Left cardiac atrium (tissue), 4 donors: ENCODE measurements at regions not wholly inside any gene's neighbourhood (a gene's known extent, or its start where the extent isn't known, plus 50 kb on each side); places are given as distances from the start of the nearest gene placed in this dataset.
A peak's percentile ranks its signal among the peaks of the same experiment; 100 is the strongest.

Source experiments
- ATAC-seq, 2 donors: fragments of 200-7000 bp; cut with Tn5 transposase; one replicate each; pipeline ENCODE4 v1.9.1; 2020; ENCODE audit warnings: mild to moderate bottlenecking in 2 of 2, moderate library complexity in 2 of 2
- DNase-seq: peaks from one replicate; pipeline ENCODE4 v3.0.0-alpha.2; 2020
- intact Hi-C, 2 donors: fragments of 100-400 bp; cut with DNase I; formaldehyde crosslinking; loops; one replicate each; pipeline versions ENCODE4 v1.14.1 to v1.15.1; 2022 to 2023
- donor health status: DM: no; HTN: yes; CAD: no.
- donor health status: DM: no; HTN: yes; CAD: no; lungs with severe emphysema.
- donor health status: DM: yes; HTN: yes; CAD: no.
- donor health status: Dilated cardiomyopathy.

GRCh38 chr2:80706541-80706940 is 402.0 kb upstream of the LRRTM1 start:
- ATAC-seq, result peak in 1 of 2 donors; percentile 41
- intact Hi-C loops, result no loop called here
- no peak for DNase-seq

GRCh38 chr2:80703532-80703931 is 399.0 kb upstream of the LRRTM1 start:
- ATAC-seq (no peak), DNase-seq (no peak)
- intact Hi-C loops, result no loop called here

- ATAC-seq (no peak), DNase-seq (no peak)
- intact Hi-C loops, result no loop called here
Observed at GRCh38 chr2:80700961-80701360, 396.4 kb upstream of the LRRTM1 start.
